HG03521 (cell line): ENCODE measurements at regions not wholly inside any gene's neighbourhood (a gene's known extent, or its start where the extent isn't known, plus 50 kb on each side); places are given as distances from the start of the nearest gene placed in this dataset.

ENCODE experiments used
- ATAC-seq: cut with Tn5 transposase; IDR thresholded peaks from one replicate; pipeline ENCODE4 v1.9.1; 2021; ENCODE audit warnings: mild to moderate bottlenecking, moderate library complexity; ENCODE audit not compliant: unreplicated experiment

GRCh38 chr12:115859231-115859630 lies 418.3 kb downstream of the MED13L start:
- no peak for ATAC-seq

GRCh38 chr12:115857923-115858322 lies 419.6 kb downstream of the MED13L start:
- no peak for ATAC-seq

GRCh38 chr12:115857160-115857920 lies 420.2 kb downstream of the MED13L start:
- ATAC-seq = no peak

- ATAC-seq = no peak
These were observed 425.4 kb downstream of the MED13L start for GRCh38 chr12:115852054-115852453.

- ATAC-seq = no peak
These were observed 426.5 kb downstream of the MED13L start for GRCh38 chr12:115850957-115851356.

GRCh38 chr12:115849262-115849943 lies 428.1 kb downstream of the MED13L start:
- ATAC-seq = no peak

GRCh38 chr12:115847398-115847797 lies 430.1 kb downstream of the MED13L start:
- ATAC-seq = no peak

- no peak for ATAC-seq
These were observed 431.0 kb downstream of the MED13L start for GRCh38 chr12:115846516-115846915.

GRCh38 chr12:115840159-115840558 lies 437.3 kb downstream of the MED13L start:
- ATAC-seq = no peak

GRCh38 chr12:115838952-115839351 lies 438.5 kb downstream of the MED13L start:
- no peak for ATAC-seq

GRCh38 chr12:115837220-115837619 lies 440.3 kb downstream of the MED13L start:
- no peak for ATAC-seq

GRCh38 chr12:115835445-115835844 lies 442.0 kb downstream of the MED13L start:
- no peak for ATAC-seq

GRCh38 chr12:115833704-115834103 lies 443.8 kb downstream of the MED13L start:
- no peak for ATAC-seq

- ATAC-seq = no peak
These were observed 446.9 kb downstream of the MED13L start for GRCh38 chr12:115830633-115831032.

GRCh38 chr12:115830070-115830469 lies 447.4 kb downstream of the MED13L start:
- no peak for ATAC-seq

- no peak for ATAC-seq
These were observed 449.3 kb downstream of the MED13L start for GRCh38 chr12:115828168-115828567.

- no peak for ATAC-seq
These were observed 452.4 kb downstream of the MED13L start for GRCh38 chr12:115824936-115825602.

GRCh38 chr12:115823635-115824034 lies 453.9 kb downstream of the MED13L start:
- no peak for ATAC-seq

- no peak for ATAC-seq
These were observed 456.8 kb downstream of the MED13L start for GRCh38 chr12:115820656-115821055.

- ATAC-seq = no peak
These were observed 458.5 kb downstream of the MED13L start for GRCh38 chr12:115818973-115819372.

GRCh38 chr12:115817389-115817788 lies 460.1 kb downstream of the MED13L start:
- no peak for ATAC-seq

GRCh38 chr12:115815924-115816323 lies 461.6 kb downstream of the MED13L start:
- no peak for ATAC-seq
